ENCODE measurements at regions not wholly inside any gene's neighbourhood (a gene's known extent, or its start where the extent isn't known, plus 50 kb on each side); places are given as distances from the start of the nearest gene placed in this dataset.

- H3K4me3 ChIP-seq (ENCODE audit: low read depth, low read length): no peak overlapping the region
- DNase-seq (ENCODE audit: low read depth): no peak
- TF ChIP-seq CTCF (conservative IDR thresholded peaks at IDR 0.05; ENCODE audit: low read depth, low read length): no peak
Measured at GRCh38 chr16:72317446-72317845, 145.5 kb upstream of the PMFBP1 start.

GRCh38 chr16:72313903-72314302 lies 141.9 kb upstream of the PMFBP1 start:
- no peak for TF ChIP-seq CTCF (conservative IDR thresholded peaks at IDR 0.05; ENCODE audit: low read depth, low read length)
- DNase-seq (ENCODE audit: low read depth): no peak
- no peak overlapping the region for H3K4me3 ChIP-seq (ENCODE audit: low read depth, low read length)

GRCh38 chr16:72312828-72313227 lies 140.9 kb upstream of the PMFBP1 start:
- DNase-seq (ENCODE audit: low read depth): no peak
- TF ChIP-seq CTCF (conservative IDR thresholded peaks at IDR 0.05; ENCODE audit: low read depth, low read length): no peak
- H3K4me3 ChIP-seq (ENCODE audit: low read depth, low read length): no peak overlapping the region

- H3K4me3 ChIP-seq (ENCODE audit: low read depth, low read length): no peak overlapping the region
- no peak for TF ChIP-seq CTCF (conservative IDR thresholded peaks at IDR 0.05; ENCODE audit: low read depth, low read length)
- DNase-seq (ENCODE audit: low read depth): no peak
Measured at GRCh38 chr16:72311426-72311825, 139.5 kb upstream of the PMFBP1 start.

GRCh38 chr16:72309001-72309400 lies 137.0 kb upstream of the PMFBP1 start:
- DNase-seq (ENCODE audit: low read depth): no peak
- H3K4me3 ChIP-seq (ENCODE audit: low read depth, low read length): no peak overlapping the region
- no peak for TF ChIP-seq CTCF (conservative IDR thresholded peaks at IDR 0.05; ENCODE audit: low read depth, low read length)

- DNase-seq (ENCODE audit: low read depth): no peak
- no peak overlapping the region for H3K4me3 ChIP-seq (ENCODE audit: low read depth, low read length)
- no peak for TF ChIP-seq CTCF (conservative IDR thresholded peaks at IDR 0.05; ENCODE audit: low read depth, low read length)
Measured at GRCh38 chr16:72308396-72308795, 136.4 kb upstream of the PMFBP1 start.

GRCh38 chr16:72302332-72302731 lies 130.4 kb upstream of the PMFBP1 start:
- no peak overlapping the region for H3K4me3 ChIP-seq (ENCODE audit: low read depth, low read length)
- no peak for DNase-seq (ENCODE audit: low read depth)
- no peak for TF ChIP-seq CTCF (conservative IDR thresholded peaks at IDR 0.05; ENCODE audit: low read depth, low read length)

Measured in epithelial cell of proximal tubule (primary cell).